Mesendoderm (in vitro differentiated cells): ENCODE measurements at regions not wholly inside any gene's neighbourhood (a gene's known extent, or its start where the extent isn't known, plus 50 kb on each side); places are given as distances from the start of the nearest gene placed in this dataset.

Experiments
- DNase-seq: peaks from one replicate; pipeline ENCODE4 v3.0.0; 2013
- H2AK5ac ChIP-seq: 2 replicates; pipeline ENCODE4 v1.6.1; 2013; ENCODE audit warnings: low read length, inconsistent platforms
- H2BK120ac ChIP-seq: 2 replicates; pipeline ENCODE4 v1.6.1; 2013; ENCODE audit warnings: low read depth, mild to moderate bottlenecking, low read length, moderate library complexity, mixed read lengths
- H2BK15ac ChIP-seq: replicated peaks from 2 replicates; pipeline ENCODE4 v1.6.1; 2013; ENCODE audit warnings: low read depth, mild to moderate bottlenecking, moderate library complexity
- H2BK5ac ChIP-seq: 2 replicates; pipeline ENCODE4 v1.6.1; 2013; ENCODE audit warnings: low read length, inconsistent platforms
- H3K18ac ChIP-seq: 2 replicates; pipeline ENCODE4 v1.6.1; 2013; ENCODE audit warnings: mild to moderate bottlenecking, low read length, mixed read lengths
- H3K23ac ChIP-seq: one replicate; pipeline ENCODE4 v1.6.1; 2013; ENCODE audit warnings: low read length
- H3K27ac ChIP-seq: 2 replicates; pipeline ENCODE4 v1.5.1; 2013; ENCODE audit warnings: low read depth, mild to moderate bottlenecking, inconsistent platforms, low read length, moderate library complexity
- H3K27me3 ChIP-seq: 2 replicates; pipeline ENCODE4 v1.6.1; 2013; ENCODE audit warnings: low read length, control low read depth, mild to moderate bottlenecking, inconsistent platforms; ENCODE audit not compliant: insufficient read depth, poor library complexity
- H3K36me3 ChIP-seq: 2 replicates; pipeline ENCODE4 v1.6.1; 2013; ENCODE audit warnings: low read length, inconsistent platforms; ENCODE audit not compliant: control insufficient read depth, insufficient read depth
- H3K4ac ChIP-seq: one replicate; pipeline ENCODE4 v1.6.1; 2013; ENCODE audit warnings: low read depth, mild to moderate bottlenecking, low read length, moderate library complexity
- H3K4me1 ChIP-seq: 2 replicates; pipeline ENCODE4 v1.6.1; 2013; ENCODE audit warnings: low read depth, low read length, inconsistent platforms; ENCODE audit not compliant: control insufficient read depth
- H3K4me2 ChIP-seq: 2 replicates; pipeline ENCODE4 v1.6.1; 2013; ENCODE audit warnings: low read length
- H3K4me3 ChIP-seq: 2 replicates; pipeline ENCODE4 v1.5.1; 2013; ENCODE audit warnings: mild to moderate bottlenecking, low read length
- H3K56ac ChIP-seq: one replicate; pipeline ENCODE4 v1.6.1; 2013; ENCODE audit warnings: low read length
- H3K79me1 ChIP-seq: 2 replicates; pipeline ENCODE4 v1.6.1; 2013; ENCODE audit warnings: low read length, inconsistent platforms
- H3K79me2 ChIP-seq: 2 replicates; pipeline ENCODE4 v1.6.1; 2013; ENCODE audit warnings: mild to moderate bottlenecking, low read length; ENCODE audit not compliant: control insufficient read depth, insufficient read depth
- H3K9ac ChIP-seq: 2 replicates; pipeline ENCODE4 v1.6.1; 2013; ENCODE audit warnings: low read length, inconsistent platforms
- H4K5ac ChIP-seq: one replicate; pipeline ENCODE4 v1.6.1; 2013; ENCODE audit warnings: low read length
- H4K8ac ChIP-seq: one replicate; pipeline ENCODE4 v1.6.1; 2013; ENCODE audit warnings: low read depth, mild to moderate bottlenecking, control low read depth, low read length, moderate library complexity
- WGBS: extraction: QIAGEN DNeasy Blood & Tissue Kit; methylation state at CpG from one replicate; pipeline ENCODE4 v1.1.7; 2013; ENCODE audit warnings: low lambda C conversion rate, missing lambda C conversion rate; ENCODE audit not compliant: insufficient coverage; ENCODE audit errors: extremely low coverage; 5-methylcytosine and 5-hydroxymethylcytosine counted together

DNA sequence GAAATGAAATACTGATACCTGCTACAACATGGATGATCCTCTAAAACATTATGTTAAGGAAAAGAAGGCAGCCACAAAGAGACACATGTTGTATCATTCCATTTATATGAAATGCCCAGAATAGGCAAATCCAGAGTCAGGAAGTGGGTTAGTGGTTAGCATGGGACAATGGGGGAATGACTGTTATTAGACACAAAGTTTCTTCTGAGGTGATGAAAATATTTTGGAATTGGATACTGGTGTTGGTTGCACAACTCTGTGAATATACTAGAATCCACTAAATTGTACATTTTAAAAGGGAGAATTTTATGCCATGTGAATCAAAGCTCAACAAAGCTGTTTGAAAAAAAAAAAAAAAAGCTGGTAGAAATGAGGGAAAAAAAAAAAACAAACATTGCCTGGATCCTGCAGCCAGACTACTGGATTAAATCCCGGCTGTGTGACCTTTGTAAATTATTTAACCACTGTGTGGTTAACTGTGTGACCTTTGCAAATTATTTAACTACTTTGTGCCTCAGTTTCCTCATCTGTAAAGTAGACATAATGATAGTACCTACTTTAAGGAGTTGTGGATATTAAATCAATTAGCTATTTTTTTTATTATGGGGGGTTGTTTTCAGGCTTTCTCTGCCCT lies 75.6 kb upstream of the PRICKLE2 start:
- H3K4ac ChIP-seq: no peak overlapping the region
- no peak overlapping the region for H2BK120ac ChIP-seq
- H3K4me3 ChIP-seq: no peak overlapping the region
- H3K36me3 ChIP-seq: no peaks in the 10 kb centered on the region
- no peaks in the 10 kb centered on the region for H3K4me1 ChIP-seq
- no peak overlapping the region for H3K4me2 ChIP-seq
- no peak overlapping the region for H3K23ac ChIP-seq
- no CpG with 5 or more reads among the region's 1 CpG for WGBS
- no peaks in the 10 kb centered on the region for H3K79me1 ChIP-seq
- H2BK5ac ChIP-seq: no peak overlapping the region
- no peak overlapping the region for H2BK15ac ChIP-seq
- no peak for DNase-seq
- H2AK5ac ChIP-seq: no peak overlapping the region
- no peak overlapping the region for H4K5ac ChIP-seq
- no peak overlapping the region for H3K18ac ChIP-seq
- H4K8ac ChIP-seq: no peak overlapping the region
- no peak overlapping the region for H3K27ac ChIP-seq
- H3K9ac ChIP-seq: no peak overlapping the region
- H3K27me3 ChIP-seq: no peaks in the 10 kb centered on the region
- H3K56ac ChIP-seq: no peak overlapping the region
- H3K79me2 ChIP-seq: no peaks in the 10 kb centered on the region

DNA sequence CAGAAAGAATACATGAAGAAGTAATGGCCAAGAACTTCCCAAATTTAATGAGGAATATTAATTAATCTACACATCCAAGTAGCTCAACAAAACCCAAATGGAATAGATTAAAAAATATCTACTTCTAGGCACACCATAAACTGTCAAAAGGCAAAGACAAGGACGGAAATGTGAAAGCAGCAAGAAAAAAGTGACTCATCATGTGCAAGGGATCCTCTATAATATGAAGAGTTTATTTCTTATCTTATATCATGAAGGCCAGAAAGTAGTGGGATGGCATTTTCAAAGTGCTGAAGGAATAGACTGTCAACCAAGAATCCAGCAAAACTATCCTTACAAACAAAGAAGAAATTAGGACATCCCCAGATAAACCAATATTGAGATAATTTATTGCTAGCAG lies 73.9 kb upstream of the PRICKLE2 start:
- no peaks in the 10 kb centered on the region for H3K79me1 ChIP-seq
- no peak overlapping the region for H3K4me2 ChIP-seq
- no peak overlapping the region for H2BK120ac ChIP-seq
- no peak overlapping the region for H3K56ac ChIP-seq
- H4K8ac ChIP-seq: no peak overlapping the region
- H3K4me1 ChIP-seq: no peaks in the 10 kb centered on the region
- H3K79me2 ChIP-seq: no peaks in the 10 kb centered on the region
- H2BK5ac ChIP-seq: no peak overlapping the region
- H3K4ac ChIP-seq: no peak overlapping the region
- no peak overlapping the region for H4K5ac ChIP-seq
- no peak overlapping the region for H3K4me3 ChIP-seq
- no peak overlapping the region for H3K9ac ChIP-seq
- H3K18ac ChIP-seq: no peak overlapping the region
- H2BK15ac ChIP-seq: no peak overlapping the region
- H3K36me3 ChIP-seq: no peaks in the 10 kb centered on the region
- H3K23ac ChIP-seq: no peak overlapping the region
- H2AK5ac ChIP-seq: no peak overlapping the region
- WGBS: no CpG with 5 or more reads among the region's 1 CpG
- H3K27ac ChIP-seq: no peak overlapping the region
- no peaks in the 10 kb centered on the region for H3K27me3 ChIP-seq
- DNase-seq: no peak

DNA sequence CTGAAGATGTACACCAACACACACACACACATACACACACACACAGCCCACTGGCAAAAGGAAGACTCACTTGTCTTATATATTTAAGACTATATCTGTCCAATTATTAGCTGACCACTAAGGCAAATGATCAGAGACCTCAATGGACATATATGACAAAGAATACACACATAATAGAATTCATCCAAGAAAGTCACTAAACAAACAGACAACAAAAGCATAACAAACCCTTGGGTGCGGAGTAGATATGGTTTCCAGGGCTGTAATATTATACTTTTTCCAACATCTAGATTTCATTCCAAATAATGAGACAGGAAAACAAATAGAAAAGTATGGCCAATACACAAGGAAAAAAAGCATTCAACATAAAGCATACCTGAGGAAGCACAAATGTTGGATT lies 72.3 kb upstream of the PRICKLE2 start:
- no peak overlapping the region for H3K56ac ChIP-seq
- no peaks in the 10 kb centered on the region for H3K27me3 ChIP-seq
- H3K4me1 ChIP-seq: no peaks in the 10 kb centered on the region
- no CpG with 5 or more reads among the region's 1 CpG for WGBS
- H2BK15ac ChIP-seq: no peak overlapping the region
- no peaks in the 10 kb centered on the region for H3K79me1 ChIP-seq
- H3K4ac ChIP-seq: no peak overlapping the region
- H3K18ac ChIP-seq: no peak overlapping the region
- no peak overlapping the region for H3K23ac ChIP-seq
- H2BK5ac ChIP-seq: no peak overlapping the region
- no peak overlapping the region for H3K4me3 ChIP-seq
- no peak overlapping the region for H3K4me2 ChIP-seq
- H2BK120ac ChIP-seq: no peak overlapping the region
- H3K79me2 ChIP-seq: no peaks in the 10 kb centered on the region
- no peaks in the 10 kb centered on the region for H3K36me3 ChIP-seq
- H3K27ac ChIP-seq: no peak overlapping the region
- no peak for DNase-seq
- H2AK5ac ChIP-seq: no peak overlapping the region
- no peak overlapping the region for H4K5ac ChIP-seq
- H4K8ac ChIP-seq: no peak overlapping the region
- no peak overlapping the region for H3K9ac ChIP-seq

DNA sequence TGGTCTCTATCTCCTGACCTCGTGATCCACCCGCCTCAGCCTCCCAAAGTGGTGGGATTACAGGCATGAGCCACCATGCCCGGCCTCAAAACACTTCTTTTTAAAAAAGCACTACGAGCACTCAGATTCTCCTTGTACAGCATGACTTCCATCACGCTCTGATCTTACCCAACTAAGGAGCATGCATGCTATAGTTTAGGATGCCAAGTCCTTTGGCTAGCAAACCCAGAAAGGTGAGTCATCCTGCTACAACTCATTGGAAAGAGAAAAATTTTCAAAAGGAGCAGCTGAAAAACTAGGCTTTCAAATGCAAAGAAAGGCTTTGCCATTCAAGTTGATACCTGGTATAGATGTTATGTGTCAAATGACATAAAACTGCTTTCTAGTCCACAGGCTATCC lies 70.3 kb upstream of the PRICKLE2 start:
- H3K23ac ChIP-seq: no peak overlapping the region
- H3K4me3 ChIP-seq: no peak overlapping the region
- no peak overlapping the region for H2BK120ac ChIP-seq
- H3K27ac ChIP-seq: no peak overlapping the region
- no peak overlapping the region for H4K5ac ChIP-seq
- H3K27me3 ChIP-seq: no peaks in the 10 kb centered on the region
- H3K4ac ChIP-seq: no peak overlapping the region
- no peak overlapping the region for H3K4me2 ChIP-seq
- no peak overlapping the region for H3K9ac ChIP-seq
- no peaks in the 10 kb centered on the region for H3K36me3 ChIP-seq
- no peak overlapping the region for H2AK5ac ChIP-seq
- no peak for DNase-seq
- no peak overlapping the region for H3K18ac ChIP-seq
- H3K4me1 ChIP-seq: no peaks in the 10 kb centered on the region
- H3K79me1 ChIP-seq: no peaks in the 10 kb centered on the region
- H3K79me2 ChIP-seq: no peaks in the 10 kb centered on the region
- H2BK15ac ChIP-seq: no peak overlapping the region
- H4K8ac ChIP-seq: no peak overlapping the region
- no peak overlapping the region for H3K56ac ChIP-seq
- WGBS: no CpG with 5 or more reads among the region's 5 CpGs
- no peak overlapping the region for H2BK5ac ChIP-seq

DNA sequence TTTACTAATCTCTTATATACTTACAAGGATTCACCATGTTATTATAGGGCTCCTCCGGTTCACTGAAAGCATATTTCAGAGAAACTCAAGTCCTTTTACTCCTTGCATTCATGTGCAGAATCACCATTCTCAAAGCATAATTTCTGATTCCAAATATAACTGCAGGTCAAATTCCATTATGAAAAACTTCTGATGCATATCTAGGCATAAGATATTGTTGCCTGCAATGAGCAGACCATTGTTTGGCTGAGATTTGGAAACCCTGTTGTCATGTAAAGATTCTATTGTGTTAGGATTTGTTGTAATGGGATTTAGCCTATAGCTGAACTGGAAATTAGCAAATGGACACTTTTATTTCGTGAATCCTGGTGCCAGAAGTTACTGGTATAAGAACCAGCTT lies 69.5 kb upstream of the PRICKLE2 start:
- H3K36me3 ChIP-seq: no peaks in the 10 kb centered on the region
- no peak overlapping the region for H3K4ac ChIP-seq
- no peak for DNase-seq
- H3K4me2 ChIP-seq: no peak overlapping the region
- no peak overlapping the region for H4K8ac ChIP-seq
- no peaks in the 10 kb centered on the region for H3K27me3 ChIP-seq
- no peaks in the 10 kb centered on the region for H3K4me1 ChIP-seq
- no CpG with 5 or more reads among the region's 2 CpGs for WGBS
- H3K23ac ChIP-seq: no peak overlapping the region
- H2BK15ac ChIP-seq: no peak overlapping the region
- H3K9ac ChIP-seq: no peak overlapping the region
- H2BK120ac ChIP-seq: no peak overlapping the region
- H3K18ac ChIP-seq: no peak overlapping the region
- H3K79me2 ChIP-seq: no peaks in the 10 kb centered on the region
- no peak overlapping the region for H4K5ac ChIP-seq
- H3K27ac ChIP-seq: no peak overlapping the region
- H2AK5ac ChIP-seq: no peak overlapping the region
- no peaks in the 10 kb centered on the region for H3K79me1 ChIP-seq
- no peak overlapping the region for H3K4me3 ChIP-seq
- no peak overlapping the region for H3K56ac ChIP-seq
- no peak overlapping the region for H2BK5ac ChIP-seq

DNA sequence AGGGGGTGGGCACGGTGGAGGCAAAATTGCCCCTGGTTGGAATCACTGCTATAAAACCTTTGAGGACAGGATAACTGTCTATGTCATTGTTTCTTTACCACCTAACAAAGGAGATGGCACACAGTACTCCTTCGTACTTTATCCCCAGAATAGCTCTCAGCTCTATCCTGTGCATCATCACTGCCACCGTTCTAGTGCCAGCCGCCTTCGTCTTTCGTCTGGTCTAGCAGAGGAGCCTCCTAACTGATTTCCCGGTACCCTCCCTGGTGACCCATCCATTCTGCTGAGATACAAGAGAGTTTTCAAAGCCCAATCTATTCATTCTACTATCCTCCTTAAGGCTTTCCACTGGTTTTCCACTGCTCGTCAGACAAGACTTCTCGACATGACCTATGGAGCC lies 67.9 kb upstream of the PRICKLE2 start:
- H3K4me1 ChIP-seq: no peaks in the 10 kb centered on the region

More for the DNA sequence above, 67.9 kb upstream of the PRICKLE2 start:
- no peak for DNase-seq
- H4K5ac ChIP-seq: no peak overlapping the region
- no peaks in the 10 kb centered on the region for H3K27me3 ChIP-seq
- no peak overlapping the region for H3K18ac ChIP-seq
- no peak overlapping the region for H3K4me2 ChIP-seq
- no peak overlapping the region for H3K4me3 ChIP-seq
- H2BK120ac ChIP-seq: no peak overlapping the region
- H2BK15ac ChIP-seq: no peak overlapping the region
- H3K23ac ChIP-seq: no peak overlapping the region
- no peak overlapping the region for H2AK5ac ChIP-seq
- H3K56ac ChIP-seq: no peak overlapping the region
- H4K8ac ChIP-seq: no peak overlapping the region
- H3K4ac ChIP-seq: no peak overlapping the region
- H2BK5ac ChIP-seq: no peak overlapping the region
- no peak overlapping the region for H3K27ac ChIP-seq
- H3K79me1 ChIP-seq: no peaks in the 10 kb centered on the region
- no CpG with 5 or more reads among the region's 9 CpGs for WGBS
- no peaks in the 10 kb centered on the region for H3K79me2 ChIP-seq
- no peak overlapping the region for H3K9ac ChIP-seq
- no peaks in the 10 kb centered on the region for H3K36me3 ChIP-seq
